ENCODE measurements at regions not wholly inside any gene's neighbourhood (a gene's known extent, or its start where the extent isn't known, plus 50 kb on each side); places are given as distances from the start of the nearest gene placed in this dataset.

DNA sequence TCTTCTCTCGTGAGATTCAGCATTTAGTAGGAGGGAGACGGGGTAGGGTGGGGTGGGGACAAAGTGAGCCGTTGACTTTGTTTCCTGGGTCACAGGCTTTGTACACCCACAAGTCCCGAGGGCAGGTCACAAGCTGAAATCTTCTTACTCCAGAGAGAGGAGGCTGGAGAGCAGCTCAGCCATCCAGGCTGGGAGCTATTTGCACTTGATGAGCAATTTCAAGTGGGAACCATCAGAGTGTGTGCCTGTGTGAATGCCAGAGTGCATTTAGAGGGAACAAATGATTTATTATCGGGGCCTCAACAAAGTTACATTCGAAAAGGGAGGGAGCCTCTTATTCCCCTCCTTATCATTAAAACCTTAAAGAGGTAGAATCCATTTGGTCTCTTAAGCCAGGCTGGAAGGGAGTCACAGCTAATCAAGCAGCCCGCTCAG, 155.7 kb upstream of the JARID2 start:
- TF ChIP-seq EZH2phosphoT487 (IDR thresholded peaks at IDR 0.05; ENCODE audit: insufficient read depth, low read depth) (no peak), EZH2 (IDR thresholded peaks at IDR 0.05; ENCODE audit: insufficient read depth, poor library complexity, severe bottlenecking) (no peak)

DNA sequence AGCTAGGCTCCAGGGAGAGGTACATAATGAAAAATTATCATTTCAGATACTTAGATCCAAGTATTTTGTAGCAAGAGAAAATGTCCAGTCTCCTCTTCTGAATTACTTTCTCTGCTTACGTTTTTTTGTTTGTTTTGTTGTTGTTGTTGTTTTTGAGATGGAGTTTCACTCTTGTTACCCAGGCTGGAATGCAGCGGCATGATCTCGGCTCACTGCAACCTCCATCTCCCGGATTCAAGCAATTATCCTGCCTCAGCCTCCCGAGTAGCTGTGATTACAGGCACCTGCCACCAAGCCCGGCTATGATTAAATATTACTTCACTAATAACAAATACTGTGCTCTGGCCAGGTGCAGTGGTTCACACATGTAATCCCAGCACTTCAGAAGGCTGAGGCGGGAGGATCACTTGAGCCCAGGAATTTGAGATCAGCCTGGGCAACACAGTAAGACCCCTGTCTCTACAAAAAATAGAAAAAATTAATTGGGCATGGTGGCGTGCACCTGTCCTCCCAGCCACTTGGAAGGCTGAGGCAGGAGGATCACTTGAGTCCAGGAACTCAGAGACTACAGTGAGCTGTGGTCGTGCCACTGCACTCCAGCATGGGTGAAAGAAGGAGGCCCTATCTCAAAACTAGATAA, 155.0 kb upstream of the JARID2 start:
- no peaks in the 10 kb centered on the region for H3K79me2 ChIP-seq (ENCODE audit: insufficient read depth)
- WGBS, 2 experiments (ENCODE audit: low coverage in 1 of 2, low lambda C conversion rate in 2 of 2, missing lambda C conversion rate in 2 of 2) = 89 to 91% methylated on average over 9 of the region's 9 CpGs

More for the DNA sequence above, 155.7 kb upstream of the JARID2 start:
- H3K36me3 ChIP-seq (ENCODE audit: low read depth) = no peaks in the 10 kb centered on the region
- H3K4me1 ChIP-seq (ENCODE audit: insufficient read depth) = no peaks in the 10 kb centered on the region
- WGBS, 2 experiments (ENCODE audit: low coverage in 1 of 2, low lambda C conversion rate in 2 of 2, missing lambda C conversion rate in 2 of 2) = 27 to 30% methylated on average over 7 of the region's 7 CpGs
- in situ Hi-C loops (cut with MboI) = no loop called here
- no peak overlapping the region; the same call in 1 of the 2 replicates for H2AFZ ChIP-seq
- no peak overlapping the region for H3K4me3 ChIP-seq
- no peaks in the 10 kb centered on the region for H3K79me2 ChIP-seq (ENCODE audit: insufficient read depth)
- no peak overlapping the region for H3K4me2 ChIP-seq (ENCODE audit: unreplicated experiment)
- H3K9me3 ChIP-seq (ENCODE audit: low read depth) = no peaks in the 10 kb centered on the region
- no peak overlapping the region for H3K9ac ChIP-seq
- no peaks in the 10 kb centered on the region for H3F3A ChIP-seq (ENCODE audit: insufficient read depth)
- no peak overlapping the region for H3K27ac ChIP-seq
- no peaks in the 10 kb centered on the region for H4K20me1 ChIP-seq (ENCODE audit: insufficient read depth)
- no peaks in the 10 kb centered on the region for H3K27me3 ChIP-seq (replicated peaks; ENCODE audit: insufficient read depth)
- DNase-seq = peak; percentile 22
- no peaks in the 10 kb centered on the region for H3K9me2 ChIP-seq (ENCODE audit: insufficient read depth)

DNA sequence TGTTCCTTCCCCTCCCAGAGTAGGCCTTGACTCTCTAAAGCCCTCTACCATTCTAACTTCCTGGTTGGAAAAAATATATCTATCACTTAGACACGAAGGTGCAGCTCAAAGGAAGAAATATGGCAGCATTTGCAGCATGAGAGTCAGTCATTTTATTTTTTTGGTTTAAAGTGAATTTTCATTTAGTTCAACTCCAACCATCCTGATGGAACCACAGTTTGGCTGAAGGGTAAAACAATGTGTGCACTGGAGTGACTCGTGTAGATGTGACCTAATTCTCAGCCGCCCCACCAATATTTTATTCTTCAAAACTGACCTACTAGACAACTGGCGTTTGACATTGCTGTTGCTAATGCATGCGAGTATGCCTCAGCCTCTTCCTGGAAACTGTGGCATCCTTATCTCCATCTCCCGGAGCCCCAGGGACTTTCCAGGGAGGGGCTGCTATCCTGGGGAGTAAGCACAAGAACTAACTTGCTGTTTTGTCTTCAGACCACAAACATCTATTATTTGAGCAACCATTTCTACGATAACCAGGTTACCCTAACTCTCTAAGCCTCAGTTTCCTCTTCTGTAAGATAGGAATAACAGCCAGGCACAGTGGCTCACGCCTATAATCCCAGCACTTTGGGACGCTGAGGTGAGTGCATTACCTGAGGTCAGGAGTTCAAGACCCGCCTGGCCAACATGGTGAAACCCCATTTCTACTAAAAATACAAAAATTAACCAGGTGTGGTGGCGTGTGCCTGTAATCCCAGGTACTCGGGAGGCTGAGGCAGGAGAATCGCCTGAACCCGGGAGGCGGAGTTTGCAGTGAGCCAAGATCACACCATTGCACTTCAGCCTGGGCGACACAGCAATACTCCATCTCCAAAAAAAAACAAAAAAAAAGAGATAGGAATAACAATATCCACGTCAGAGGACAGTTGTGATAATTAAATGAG, 148.7 kb upstream of the JARID2 start:
- Histone ChIP-seq H4K20me1 (ENCODE audit: insufficient read depth) (no peaks in the 10 kb centered on the region), H3K79me2 (ENCODE audit: insufficient read depth) (no peaks in the 10 kb centered on the region), H3K4me2 (ENCODE audit: unreplicated experiment) (no peak overlapping the region), H3K27me3 (replicated peaks; ENCODE audit: insufficient read depth) (no peaks in the 10 kb centered on the region), H3K27ac (no peak overlapping the region), H3K4me1 (ENCODE audit: insufficient read depth) (no peaks in the 10 kb centered on the region), H3K9me2 (ENCODE audit: insufficient read depth) (no peaks in the 10 kb centered on the region), H3K4me3 (no peak overlapping the region), H3K9me3 (ENCODE audit: low read depth) (no peaks in the 10 kb centered on the region), H2AFZ (no peak overlapping the region), H3F3A (ENCODE audit: insufficient read depth) (no peaks in the 10 kb centered on the region), H3K9ac (no peak overlapping the region), H3K36me3 (ENCODE audit: low read depth) (no peaks in the 10 kb centered on the region)
- 78 to 80% methylated on average over 15 to 17 of the region's 17 CpGs for WGBS, 2 experiments (ENCODE audit: low coverage in 1 of 2, low lambda C conversion rate in 2 of 2, missing lambda C conversion rate in 2 of 2)
- in situ Hi-C loops (cut with MboI) = no loop called here
- TF ChIP-seq EZH2phosphoT487 (IDR thresholded peaks at IDR 0.05; ENCODE audit: insufficient read depth, low read depth) (no peak), EZH2 (IDR thresholded peaks at IDR 0.05; ENCODE audit: insufficient read depth, poor library complexity, severe bottlenecking) (no peak)
- peak; percentile 1 for DNase-seq

More for the DNA sequence above, 155.0 kb upstream of the JARID2 start:
- no peak overlapping the region for H3K9ac ChIP-seq
- H3K27ac ChIP-seq = no peak overlapping the region
- no peaks in the 10 kb centered on the region for H4K20me1 ChIP-seq (ENCODE audit: insufficient read depth)
- no peaks in the 10 kb centered on the region for H3K27me3 ChIP-seq (replicated peaks; ENCODE audit: insufficient read depth)
- no peaks in the 10 kb centered on the region for H3K9me2 ChIP-seq (ENCODE audit: insufficient read depth)
- H3K36me3 ChIP-seq (ENCODE audit: low read depth) = no peaks in the 10 kb centered on the region
- no peaks in the 10 kb centered on the region for H3K9me3 ChIP-seq (ENCODE audit: low read depth)
- TF ChIP-seq EZH2 (IDR thresholded peaks at IDR 0.05; ENCODE audit: insufficient read depth, poor library complexity, severe bottlenecking) = no peak
- no peak for TF ChIP-seq EZH2phosphoT487 (IDR thresholded peaks at IDR 0.05; ENCODE audit: insufficient read depth, low read depth)
- H3F3A ChIP-seq (ENCODE audit: insufficient read depth) = no peaks in the 10 kb centered on the region
- in situ Hi-C loops (cut with MboI) = no loop called here
- no peak overlapping the region for H3K4me3 ChIP-seq
- no peaks in the 10 kb centered on the region for H3K4me1 ChIP-seq (ENCODE audit: insufficient read depth)
- no peak overlapping the region; the same call in 1 of the 2 replicates for H2AFZ ChIP-seq
- no peak overlapping the region for H3K4me2 ChIP-seq (ENCODE audit: unreplicated experiment)
- no peak for DNase-seq

DNA sequence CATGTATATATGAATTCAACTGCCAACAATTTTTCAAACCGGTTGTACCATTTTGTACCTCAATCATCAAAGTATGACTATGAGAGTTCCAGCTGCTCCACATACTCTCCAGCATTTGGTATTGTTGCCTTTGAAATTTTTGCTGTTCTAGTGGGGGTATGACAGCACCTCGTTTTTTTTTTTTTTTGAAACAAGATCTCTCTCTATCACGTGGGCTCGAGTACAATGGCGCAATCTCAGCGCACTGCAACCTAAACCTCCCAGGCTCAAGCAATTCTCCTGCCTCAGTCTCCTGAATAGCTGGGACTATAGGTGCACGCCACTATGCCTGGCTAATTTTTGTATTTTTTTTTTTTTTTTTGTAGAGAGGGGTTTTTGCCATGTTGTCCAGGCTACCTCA, 144.7 kb upstream of the JARID2 start:
- TF ChIP-seq EZH2 (IDR thresholded peaks at IDR 0.05; ENCODE audit: insufficient read depth, poor library complexity, severe bottlenecking) (no peak), EZH2phosphoT487 (IDR thresholded peaks at IDR 0.05; ENCODE audit: insufficient read depth, low read depth) (no peak)

More for the DNA sequence above, 144.7 kb upstream of the JARID2 start:
- H2AFZ ChIP-seq = no peak overlapping the region
- H3K9ac ChIP-seq = no peak overlapping the region
- no peaks in the 10 kb centered on the region for H3K4me1 ChIP-seq (ENCODE audit: insufficient read depth)
- H3K27me3 ChIP-seq (replicated peaks; ENCODE audit: insufficient read depth) = no peaks in the 10 kb centered on the region
- H3K36me3 ChIP-seq (ENCODE audit: low read depth) = no peaks in the 10 kb centered on the region
- H3K9me3 ChIP-seq (ENCODE audit: low read depth) = no peaks in the 10 kb centered on the region
- H3K9me2 ChIP-seq (ENCODE audit: insufficient read depth) = no peaks in the 10 kb centered on the region
- no peak for DNase-seq
- no peaks in the 10 kb centered on the region for H3F3A ChIP-seq (ENCODE audit: insufficient read depth)
- H4K20me1 ChIP-seq (ENCODE audit: insufficient read depth) = no peaks in the 10 kb centered on the region
- no peak overlapping the region for H3K4me2 ChIP-seq (ENCODE audit: unreplicated experiment)
- in situ Hi-C loops (cut with MboI) = no loop called here
- H3K27ac ChIP-seq = no peak overlapping the region
- 74 to 82% methylated on average over 7 of the region's 7 CpGs for WGBS, 2 experiments (ENCODE audit: low coverage in 1 of 2, low lambda C conversion rate in 2 of 2, missing lambda C conversion rate in 2 of 2)
- no peaks in the 10 kb centered on the region for H3K79me2 ChIP-seq (ENCODE audit: insufficient read depth)
- no peak overlapping the region for H3K4me3 ChIP-seq

All from GM23248 (cell line).